OCI-LY7 (cell line): ENCODE measurements at regions not wholly inside any gene's neighbourhood (a gene's known extent, or its start where the extent isn't known, plus 50 kb on each side); places are given as distances from the start of the nearest gene placed in this dataset.
"Not testable (repeated sequence)": the region's sequence is repeated elsewhere in the genome, so short reads cannot be mapped to it uniquely, and the experiment has no call there.

Source experiments
- BruUV-seq: library from RNA; stranded (reverse); fragments of 400-500 nt; replicated peaks from 2 replicates; lab custom pipeline; 2021; lab: Mats Ljungman, UMichigan
- CTCF ChIA-PET: fragments of 300-600 bp; sonication (Branson Sonifier 250); formaldehyde crosslinking; loops from one replicate; lab custom pipeline; 2022; ENCODE audit warnings: antibody characterized with exemption; ENCODE audit not compliant: unreplicated experiment; lab: Charles Lee
- POLR2A ChIA-PET: fragments of 300-600 bp; sonication (Branson Sonifier 250); formaldehyde crosslinking; loops from one replicate; lab custom pipeline; 2022; ENCODE audit warnings: antibody characterized with exemption; lab: Charles Lee
- DNase-seq: peaks from one replicate; pipeline ENCODE4 v3.0.0-alpha.2; 2015; ENCODE audit warnings: low spot score
- H2AFZ ChIP-seq: fragments of 200-600 bp; sonication (generic), shearing (Covaris generic); 2 replicates; pipeline ENCODE4 v1.6.1; 2014; ENCODE audit warnings: mild to moderate bottlenecking, antibody characterized with exemption, low read length, moderate library complexity
- H3K27ac ChIP-seq: fragments of 200-600 bp; sonication (generic); 2 replicates; pipeline ENCODE4 v1.5.1; 2014; ENCODE audit warnings: mixed run types, low read depth, mild to moderate bottlenecking, moderate library complexity, low read length, inconsistent platforms; ENCODE audit not compliant: poor library complexity, severe bottlenecking
- H3K36me3 ChIP-seq: fragments of 200-600 bp; sonication (generic); 2 replicates; pipeline ENCODE4 v1.6.1; 2014; ENCODE audit warnings: mild to moderate bottlenecking, antibody characterized with exemption, low read length, moderate library complexity, mixed read lengths; ENCODE audit not compliant: insufficient read depth
- H3K4me1 ChIP-seq: fragments of 200-600 bp; sonication (generic); 2 replicates; pipeline ENCODE4 v1.5.1; 2014; ENCODE audit warnings: mild to moderate bottlenecking, low read length; ENCODE audit not compliant: insufficient read depth, poor library complexity, severe bottlenecking
- H3K4me2 ChIP-seq: fragments of 200-600 bp; sonication (generic); 2 replicates; pipeline ENCODE4 v1.6.1; 2014; ENCODE audit warnings: mild to moderate bottlenecking, low read length
- H3K4me3 ChIP-seq: fragments of 200-600 bp; sonication (generic); 2 replicates; pipeline ENCODE4 v1.5.1; 2014; ENCODE audit warnings: mild to moderate bottlenecking, low read depth, low read length; ENCODE audit not compliant: poor library complexity, severe bottlenecking
- H3K79me2 ChIP-seq: fragments of 200-600 bp; sonication (generic); 2 replicates; pipeline ENCODE4 v1.6.1; 2016; ENCODE audit warnings: low read depth, mild to moderate bottlenecking, low read length, moderate library complexity, mixed read lengths; ENCODE audit not compliant: insufficient read depth
- H3K9me2 ChIP-seq: fragments of 200-600 bp; sonication (generic); 2 replicates; pipeline ENCODE4 v1.6.1; 2016; ENCODE audit warnings: mild to moderate bottlenecking, low read length, mixed read lengths; ENCODE audit not compliant: insufficient read depth
- H3K9me3 ChIP-seq: fragments of 200-600 bp; sonication (generic); 2 replicates; pipeline ENCODE4 v1.6.1; 2014; ENCODE audit warnings: mild to moderate bottlenecking, mixed run types, low read length, mixed read lengths
- H4K20me1 ChIP-seq: fragments of 200-600 bp; sonication (generic); 2 replicates; pipeline ENCODE4 v1.6.1; 2014; ENCODE audit warnings: mild to moderate bottlenecking, antibody characterized with exemption, low read length, moderate library complexity, mixed read lengths; ENCODE audit not compliant: insufficient read depth
- CTCF ChIP-seq: fragments of 200-600 bp; sonication (generic); conservative IDR thresholded peaks from 2 replicates; pipeline ENCODE4 v1.5.1; 2014; ENCODE audit warnings: mild to moderate bottlenecking, antibody characterized with exemption, low read length, moderate library complexity, mixed read lengths
- EZH2phosphoT487 ChIP-seq: fragments of 200-600 bp; sonication (generic); IDR thresholded peaks from 2 replicates; pipeline ENCODE4 v1.6.1; 2018; ENCODE audit warnings: low read depth, borderline replicate concordance, mild to moderate bottlenecking, mixed run types, antibody characterized with exemption, low read length, moderate library complexity, mixed read lengths
- intact Hi-C: fragments of 100-400 bp; cut with micrococcal nuclease; formaldehyde crosslinking; loops from one replicate; pipeline ENCODE4 v1.10.0; 2022; ENCODE audit not compliant: unreplicated experiment

DNA sequence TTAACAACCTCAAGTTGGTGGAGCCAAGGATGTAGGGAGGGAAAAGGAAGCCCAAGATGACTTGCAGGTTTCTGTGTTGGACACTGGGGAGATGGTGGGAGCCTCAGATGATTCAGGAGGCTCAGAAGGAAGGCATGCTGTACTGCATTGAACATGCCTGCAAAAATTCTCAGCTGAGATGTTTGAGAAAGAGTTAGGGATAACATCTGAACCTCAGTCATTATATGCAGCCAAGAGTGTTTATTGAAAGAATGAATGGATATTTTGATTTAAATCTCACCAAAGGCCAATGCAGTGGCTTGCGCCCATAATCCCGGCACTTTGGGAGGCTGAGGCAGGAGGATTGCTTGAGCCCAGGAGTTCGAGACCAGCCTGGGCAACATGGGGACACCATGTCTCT is 243.0 kb downstream of the MYCN start:
- no peaks in the 10 kb centered on the region for H3K9me3 ChIP-seq
- H3K4me1 ChIP-seq, result no peaks in the 10 kb centered on the region
- H3K4me2 ChIP-seq, result no peak overlapping the region
- TF ChIP-seq EZH2phosphoT487 (no peak), CTCF (no peak)
- H2AFZ ChIP-seq, result no peak overlapping the region
- intact Hi-C loops, result no loop called here
- H3K4me3 ChIP-seq, result no peak overlapping the region
- no peak for DNase-seq
- H4K20me1 ChIP-seq, result no peaks in the 10 kb centered on the region
- CTCF ChIA-PET, result no interaction called here
- no peaks in the 10 kb centered on the region for H3K79me2 ChIP-seq
- no peaks in the 10 kb centered on the region for H3K9me2 ChIP-seq
- BruUV-seq, result no TSS peak
- H3K27ac ChIP-seq, result no peak overlapping the region
- no peaks in the 10 kb centered on the region for H3K36me3 ChIP-seq
- POLR2A ChIA-PET, result no interaction called here

- H3K4me3 ChIP-seq, result no peak overlapping the region
- ChIA-PET POLR2A (no interaction called here), CTCF (no interaction called here)
- no peaks in the 10 kb centered on the region for H3K9me2 ChIP-seq
- H3K27ac ChIP-seq, result no peak overlapping the region
- no peaks in the 10 kb centered on the region for H3K4me1 ChIP-seq
- TF ChIP-seq CTCF (no peak), EZH2phosphoT487 (no peak)
- no TSS peak for BruUV-seq
- no peak for DNase-seq
- no peaks in the 10 kb centered on the region for H3K9me3 ChIP-seq
- no peaks in the 10 kb centered on the region for H3K79me2 ChIP-seq
- intact Hi-C loops, result no loop called here
- H3K36me3 ChIP-seq, result no peaks in the 10 kb centered on the region
- no peaks in the 10 kb centered on the region for H4K20me1 ChIP-seq
- H3K4me2 ChIP-seq, result no peak overlapping the region
- no peak overlapping the region for H2AFZ ChIP-seq
These were observed 242.5 kb downstream of the MYCN start for GRCh38 chr2:16182841-16183240.

GRCh38 chr2:16182311-16182815 is 242.0 kb downstream of the MYCN start:
- H3K36me3 ChIP-seq, H3K27ac ChIP-seq, DNase-seq, H3K4me3 ChIP-seq, BruUV-seq, H3K9me2 ChIP-seq, CTCF ChIA-PET, H3K79me2 ChIP-seq, H3K4me1 ChIP-seq, H3K4me2 ChIP-seq, H2AFZ ChIP-seq, H3K9me3 ChIP-seq, POLR2A ChIA-PET, H4K20me1 ChIP-seq, intact Hi-C loops: not testable (repeated sequence)
